NCI-H1092 (cell line): ENCODE measurements at regions not wholly inside any gene's neighbourhood (a gene's known extent, or its start where the extent isn't known, plus 50 kb on each side); places are given as distances from the start of the nearest gene placed in this dataset.
"Not testable (repeated sequence)": the region's sequence is repeated elsewhere in the genome, so short reads cannot be mapped to it uniquely, and the experiment has no call there.

Experiments
- DNase-seq: peaks from one replicate; lab custom pipeline; 2025; lab: John Stamatoyannopoulos, UW

DNA sequence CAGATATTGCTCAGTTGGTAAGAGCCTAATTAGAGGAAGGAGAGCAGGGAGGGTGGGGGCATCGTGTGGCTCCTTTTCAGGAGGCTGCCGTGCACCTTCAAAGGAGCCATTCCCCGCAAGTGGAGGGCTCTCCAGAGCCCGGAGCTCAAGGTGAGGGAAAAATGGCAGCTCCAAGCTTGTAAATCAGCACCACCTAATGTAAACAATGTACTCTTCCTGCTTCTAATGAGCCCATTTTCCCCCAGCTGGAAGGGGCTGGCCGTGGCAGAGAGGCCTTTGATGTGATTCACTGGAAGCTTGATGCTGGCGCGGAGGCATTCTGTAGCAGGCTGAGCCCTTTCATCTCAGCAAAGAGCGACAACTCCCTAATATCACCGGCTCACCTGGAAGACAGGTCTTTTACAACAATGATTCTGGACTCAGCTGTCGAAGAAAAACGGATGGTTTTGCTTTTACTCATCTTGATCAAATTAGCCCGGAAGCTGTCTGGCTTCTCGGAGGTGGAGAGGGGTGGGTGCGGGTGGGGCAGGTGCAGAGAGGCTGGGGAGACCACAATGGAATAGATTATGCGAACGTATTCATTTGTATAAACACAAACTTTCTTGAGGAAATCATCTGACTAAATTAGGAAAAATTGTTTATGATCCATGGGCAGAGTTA, 112.5 kb downstream of the RRAGC start:
- no peak for DNase-seq

DNA sequence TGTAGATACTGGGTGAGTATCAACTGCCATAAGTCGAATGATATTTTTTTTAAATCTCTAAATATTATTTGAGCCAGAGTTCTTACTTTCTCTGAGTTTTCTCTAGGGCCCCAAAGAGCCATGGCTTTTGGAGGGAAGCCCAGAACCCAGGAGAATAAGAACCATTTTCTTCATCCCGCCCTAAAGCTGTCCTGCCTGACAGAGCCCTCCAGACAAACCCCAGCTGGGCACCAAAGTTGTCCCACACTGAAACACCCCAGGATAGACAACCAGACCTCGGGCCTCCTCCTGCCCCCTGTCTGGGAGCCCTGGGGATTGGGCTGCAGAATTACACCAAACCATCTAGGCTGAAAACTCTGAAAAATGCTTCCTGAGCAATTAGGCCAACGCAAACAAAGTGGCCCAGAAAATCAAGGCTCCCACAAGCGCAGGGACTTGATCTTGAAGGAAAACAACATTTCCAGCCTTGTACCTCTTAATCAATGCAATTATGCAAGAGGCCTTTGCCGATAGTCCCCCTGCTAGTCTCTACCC, 113.1 kb downstream of the RRAGC start:
- DNase-seq, result no peak

DNA sequence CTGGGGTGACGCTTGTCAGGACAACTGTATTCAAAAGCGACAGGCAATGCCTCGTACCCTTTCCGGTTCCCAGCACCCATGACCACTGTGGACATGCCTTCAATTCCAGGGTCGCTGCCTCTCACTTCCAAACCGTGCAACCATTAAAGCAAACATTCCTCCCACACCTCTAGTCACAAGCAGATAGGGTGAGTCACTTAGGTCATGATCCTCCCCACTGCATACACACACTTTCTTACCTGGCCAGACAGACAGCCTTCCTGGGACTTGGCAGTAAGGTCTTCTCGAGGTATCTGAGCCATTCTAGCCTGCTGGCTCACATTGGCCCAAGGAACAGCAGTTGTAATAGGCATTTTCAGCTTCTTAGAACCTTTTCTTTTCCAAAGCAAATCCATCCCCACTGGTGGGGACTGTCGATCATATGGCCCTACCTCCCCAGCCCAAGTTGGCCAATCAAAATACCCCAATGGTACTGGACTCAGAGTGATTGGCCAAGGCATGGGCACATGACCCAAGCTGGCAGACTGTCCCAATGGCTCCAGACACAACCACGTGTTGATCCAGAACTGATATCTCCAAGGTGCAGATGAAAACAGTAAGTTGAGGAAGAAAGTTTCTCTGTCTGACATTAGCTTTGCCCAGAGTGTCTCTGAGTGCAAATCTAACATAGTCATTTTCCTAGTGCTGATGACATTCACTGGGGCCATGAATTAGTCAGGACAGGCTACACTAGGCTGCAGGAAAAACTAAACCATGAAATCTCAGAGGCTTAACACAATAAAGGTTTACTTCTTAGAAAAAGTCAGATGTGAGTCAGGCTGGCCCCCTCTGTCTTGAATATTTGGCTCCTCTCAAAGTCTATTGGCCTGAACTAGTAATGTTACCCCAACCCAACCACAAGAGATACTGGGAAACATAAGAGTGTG, 113.8 kb downstream of the RRAGC start:
- no peak for DNase-seq

DNA sequence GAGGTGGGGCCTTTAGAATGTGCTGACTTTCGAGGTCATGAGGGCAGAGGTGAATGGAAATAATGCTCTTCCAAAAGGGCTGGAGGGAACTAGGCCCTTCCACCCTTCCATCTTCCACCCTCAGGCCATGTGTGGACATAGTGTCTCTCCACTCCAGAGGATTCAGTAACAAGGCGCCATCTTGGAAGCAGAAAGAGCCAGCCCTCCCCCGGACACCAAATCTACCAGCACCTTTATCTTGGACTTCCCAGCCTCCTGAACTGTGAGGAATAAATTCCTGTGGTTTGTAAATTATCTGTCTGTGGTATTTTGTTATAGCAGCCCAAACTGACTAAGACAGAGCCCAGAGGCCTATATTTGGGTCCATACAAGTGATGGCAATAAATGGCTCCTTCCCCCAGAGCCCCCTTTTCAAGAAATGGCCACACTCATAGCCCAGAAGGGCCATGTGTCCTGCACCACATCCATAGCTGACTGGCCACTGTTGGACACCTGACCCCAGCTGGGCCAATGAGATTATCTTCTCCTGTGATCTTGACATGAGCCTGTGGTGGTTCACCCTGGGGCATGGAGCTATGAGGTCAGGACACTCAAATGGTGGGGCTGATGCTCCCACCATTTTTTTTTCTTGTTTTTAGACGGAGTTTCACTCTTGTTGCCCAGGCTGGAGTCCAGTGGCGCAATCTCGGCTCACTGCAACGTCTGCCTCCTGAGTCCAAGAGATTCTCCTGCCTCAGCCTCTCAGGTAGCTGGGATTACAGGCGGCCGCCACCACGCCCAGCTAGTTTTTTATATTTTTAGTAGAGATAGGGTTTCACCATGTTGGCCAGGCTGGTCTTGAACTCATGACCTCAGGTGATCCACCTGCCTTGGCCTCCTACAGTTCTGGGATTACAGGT, 114.9 kb downstream of the RRAGC start:
- no peak for DNase-seq

DNA sequence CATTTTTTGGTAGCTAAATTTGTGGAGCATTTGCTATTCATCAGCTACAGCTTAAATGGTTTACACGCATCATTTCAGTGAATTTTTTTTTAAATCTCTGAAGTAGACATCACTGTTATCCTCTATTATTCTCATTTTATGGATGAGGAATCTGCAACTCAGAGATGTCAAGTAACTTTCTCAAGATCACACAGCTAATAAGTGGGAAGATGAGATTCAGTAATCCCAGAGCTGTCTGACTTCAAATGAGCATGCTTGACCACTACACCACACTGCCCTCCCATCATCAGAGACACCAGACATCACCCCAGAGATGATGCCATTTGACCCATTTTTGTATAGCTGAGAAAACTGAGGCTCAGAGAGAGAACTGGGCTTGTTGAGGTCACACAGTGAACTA, 116.4 kb downstream of the RRAGC start:
- DNase-seq, result no peak

DNA sequence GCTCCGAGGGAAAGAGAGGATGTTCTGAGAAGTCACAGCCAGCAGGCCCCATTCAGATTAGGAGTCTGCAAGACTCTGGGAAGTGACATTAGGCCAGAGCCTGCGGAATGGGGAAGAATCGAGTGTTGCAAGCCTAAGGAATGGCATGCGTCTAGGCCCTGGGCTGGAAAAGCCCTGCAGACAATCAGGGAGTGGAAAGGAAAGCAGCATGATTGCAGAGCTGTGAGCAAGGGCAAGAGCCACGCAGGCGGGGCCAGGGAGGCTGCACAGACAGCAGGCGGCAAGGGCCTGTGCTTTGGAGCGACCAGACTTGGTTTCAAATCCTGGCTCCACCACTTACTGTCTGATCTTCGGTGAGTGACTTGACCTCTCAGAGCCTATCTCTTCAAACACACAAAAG, 118.2 kb downstream of the RRAGC start:
- DNase-seq, result no peak

DNA sequence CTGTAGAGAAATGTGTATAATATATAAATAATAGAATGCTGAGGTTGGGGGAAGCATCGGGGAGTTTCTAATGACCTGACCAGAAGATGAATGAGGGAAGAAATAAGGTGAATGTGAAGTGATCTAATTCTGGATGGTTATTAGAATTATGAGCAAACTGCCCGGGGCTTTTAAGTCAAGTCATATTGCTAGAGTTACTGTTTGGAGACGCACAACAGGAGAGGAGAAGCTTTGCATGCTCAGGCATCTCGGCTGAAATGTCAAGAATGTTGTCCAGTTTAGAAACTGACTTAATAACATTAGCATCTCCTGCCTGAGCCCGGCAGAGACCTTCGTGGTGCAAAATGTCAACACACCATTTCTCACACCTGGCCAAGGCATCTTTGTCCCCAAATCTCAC, 119.1 kb downstream of the RRAGC start:
- DNase-seq, result no peak

DNA sequence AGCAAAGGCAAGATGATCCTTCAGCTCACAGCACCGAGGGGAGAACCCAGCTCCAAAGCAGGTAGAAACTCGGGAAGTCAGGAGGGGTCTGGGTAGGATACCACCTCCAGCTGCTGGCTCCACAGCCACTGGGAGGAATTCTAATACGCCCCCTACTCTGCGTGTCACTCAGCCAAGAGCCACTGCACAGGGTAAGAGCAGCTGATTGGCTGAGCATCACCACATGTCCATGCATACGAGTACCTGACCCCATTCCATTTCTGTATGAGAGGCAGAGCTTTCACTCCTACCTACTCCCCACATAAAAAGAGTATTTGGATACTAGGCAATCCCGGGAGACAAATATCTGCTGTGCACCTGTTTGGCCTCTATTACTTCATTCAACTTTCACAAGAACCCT, 121.4 kb downstream of the RRAGC start:
- DNase-seq, result no peak

DNA sequence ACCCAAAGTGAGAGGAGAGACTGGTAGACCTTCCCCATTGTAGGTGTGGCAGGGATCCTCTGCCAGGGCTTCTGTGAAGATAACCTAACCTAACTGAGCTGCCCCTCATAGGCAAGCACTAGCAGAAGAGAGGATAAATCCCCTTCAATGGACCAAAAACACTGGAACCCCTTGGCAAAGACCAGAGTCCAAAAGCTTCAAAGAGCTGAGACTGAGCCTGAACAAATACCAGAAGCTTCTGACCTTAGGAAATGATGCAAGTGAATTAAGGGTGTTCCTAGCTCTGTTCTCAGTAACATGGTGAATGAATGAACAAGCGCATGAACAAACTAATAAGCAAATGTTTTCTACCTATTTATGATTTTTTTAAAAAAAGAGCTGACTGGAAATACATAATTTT, 123.2 kb downstream of the RRAGC start:
- no peak for DNase-seq

DNA sequence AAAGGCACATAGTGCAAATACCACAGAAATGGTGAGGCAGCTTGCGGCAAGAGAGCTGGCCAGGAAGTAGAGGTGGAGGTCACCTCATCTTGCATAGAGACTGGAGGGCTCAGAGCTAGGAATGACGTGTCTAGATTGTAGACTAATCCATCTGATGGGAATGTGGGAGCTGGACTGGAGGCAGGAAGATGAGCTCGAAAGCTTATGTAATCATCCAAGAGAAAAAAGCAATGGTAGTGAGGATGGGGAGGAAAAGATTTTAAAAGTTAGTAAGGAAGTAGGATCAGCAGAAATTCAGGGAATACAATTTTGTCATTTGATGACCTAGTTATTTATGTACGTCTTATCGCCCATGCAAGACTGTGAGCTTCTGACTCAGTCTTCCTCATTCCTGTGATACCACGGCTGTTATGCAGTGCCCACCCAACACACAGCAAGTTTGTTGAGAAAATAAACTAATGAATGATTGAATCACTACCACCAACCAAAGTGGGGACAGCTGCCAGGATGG, 123.9 kb downstream of the RRAGC start:
- no peak for DNase-seq

DNA sequence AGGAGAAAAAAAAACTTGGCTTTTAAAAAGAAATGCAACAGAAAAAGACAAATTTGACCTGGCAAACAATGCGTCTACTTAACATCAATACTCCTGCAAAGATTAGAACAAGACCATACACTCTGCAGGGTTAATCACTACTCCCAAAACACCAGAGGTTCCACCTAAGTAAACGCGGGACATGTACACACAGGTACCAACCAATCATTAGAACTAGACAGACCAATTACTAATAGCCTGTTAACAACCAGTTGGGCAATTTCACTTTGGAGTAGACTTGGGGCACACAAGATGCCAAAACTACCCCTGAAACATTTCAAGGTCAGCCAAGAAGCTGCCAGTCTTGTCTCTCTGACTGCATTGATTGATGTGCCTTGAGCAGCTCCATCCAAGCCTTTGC, 125.8 kb downstream of the RRAGC start:
- no peak for DNase-seq

DNA sequence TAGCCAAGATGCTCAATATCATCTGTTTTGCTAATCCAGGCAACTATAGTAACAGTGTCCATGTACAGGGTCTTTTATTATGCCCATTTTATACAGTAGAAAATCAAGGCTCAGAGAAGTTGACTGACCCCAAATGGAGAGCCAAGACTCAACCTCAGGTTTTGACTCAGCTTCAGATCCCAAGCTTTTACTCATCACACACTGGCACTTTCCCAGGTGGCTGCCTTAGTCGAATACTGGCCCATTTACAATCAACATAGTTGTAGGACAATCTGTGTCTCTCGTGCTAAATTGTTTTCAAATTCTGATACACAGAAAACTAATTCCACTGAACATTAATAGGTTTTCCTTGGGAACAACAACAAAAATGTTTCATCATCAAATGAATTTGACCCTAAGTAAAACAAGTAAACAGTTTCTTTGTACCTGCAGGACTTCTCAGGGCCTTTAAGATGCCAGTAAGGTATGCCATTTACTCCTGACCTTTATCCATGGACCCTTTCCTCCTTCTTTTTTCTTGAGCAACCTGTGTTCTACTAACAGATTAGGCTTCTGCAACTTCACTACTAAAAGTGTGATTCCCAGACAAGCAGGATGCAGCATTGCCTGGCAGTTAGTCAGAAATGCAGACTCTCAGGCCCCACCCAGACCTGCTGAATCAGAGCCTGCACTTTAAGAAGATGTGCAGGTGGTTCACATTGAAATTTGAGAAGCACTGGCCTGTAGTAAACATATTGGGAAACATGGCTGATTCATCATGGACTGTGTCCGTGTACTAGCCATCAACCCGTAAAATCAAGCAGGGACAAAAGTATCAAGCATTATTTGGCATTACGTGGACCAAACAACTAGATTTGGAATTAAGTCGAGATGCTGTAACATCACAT, 128.8 kb downstream of the RRAGC start:
- no peak for DNase-seq

DNA sequence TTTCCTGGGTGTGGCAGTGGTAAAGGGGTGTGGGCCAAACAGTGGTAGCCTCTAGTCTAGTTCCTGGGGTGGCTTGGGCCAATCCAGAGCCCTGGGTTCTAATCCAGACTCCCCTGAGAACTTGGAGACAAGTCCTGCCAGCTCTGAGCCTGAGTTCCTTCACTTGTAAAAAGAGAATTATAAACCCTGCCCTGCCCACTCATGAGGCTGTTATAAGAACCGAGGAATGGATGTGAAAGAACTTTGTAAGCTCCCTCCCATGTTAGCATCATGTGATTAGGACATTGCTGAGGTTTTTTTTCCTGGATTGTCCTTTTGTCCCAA, 131.0 kb downstream of the RRAGC start:
- DNase-seq, result no peak

DNA sequence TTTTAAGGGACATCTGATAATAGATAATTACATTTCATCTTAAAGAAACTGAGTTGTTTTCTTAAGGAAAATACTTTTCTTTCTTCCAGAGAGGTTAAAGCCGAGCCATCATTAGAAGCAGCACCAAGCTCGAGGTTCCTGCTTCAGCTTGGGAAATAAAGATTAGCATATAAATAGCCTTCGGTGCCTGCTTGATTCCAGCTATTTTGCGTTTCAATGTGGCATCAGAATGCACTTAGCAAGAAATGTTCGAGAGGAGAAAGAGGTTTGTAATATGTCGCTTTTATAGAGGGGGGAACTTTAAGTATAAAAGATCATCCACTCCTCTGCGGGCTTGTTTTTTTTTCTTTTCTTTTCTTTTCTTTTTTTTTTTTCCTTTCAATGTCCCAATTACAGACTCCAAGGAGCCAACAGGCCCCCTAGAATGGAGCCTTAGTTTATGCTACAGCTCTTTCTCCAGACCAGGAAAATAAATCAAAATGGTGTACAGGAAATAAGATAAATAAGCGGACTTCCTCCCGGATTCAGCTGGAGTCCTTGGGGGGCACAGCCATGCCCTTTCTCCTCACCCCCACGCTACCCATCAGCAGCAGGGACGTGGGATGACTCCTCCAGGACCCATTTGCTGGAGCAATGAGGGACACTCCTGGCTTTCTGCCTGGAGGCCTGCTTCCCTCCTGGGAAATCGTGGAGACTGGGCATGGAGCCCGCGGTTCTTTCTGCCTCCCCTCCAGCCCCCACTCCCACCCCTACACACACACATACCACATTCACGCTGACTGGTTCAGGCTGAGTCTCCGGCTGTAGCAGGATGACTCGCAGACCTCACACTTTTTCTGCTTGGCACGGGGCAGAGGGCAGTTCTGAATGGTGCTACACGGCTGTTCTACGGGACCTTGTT, 131.6 kb downstream of the RRAGC start:
- DNase-seq, result peak; percentile 35

DNA sequence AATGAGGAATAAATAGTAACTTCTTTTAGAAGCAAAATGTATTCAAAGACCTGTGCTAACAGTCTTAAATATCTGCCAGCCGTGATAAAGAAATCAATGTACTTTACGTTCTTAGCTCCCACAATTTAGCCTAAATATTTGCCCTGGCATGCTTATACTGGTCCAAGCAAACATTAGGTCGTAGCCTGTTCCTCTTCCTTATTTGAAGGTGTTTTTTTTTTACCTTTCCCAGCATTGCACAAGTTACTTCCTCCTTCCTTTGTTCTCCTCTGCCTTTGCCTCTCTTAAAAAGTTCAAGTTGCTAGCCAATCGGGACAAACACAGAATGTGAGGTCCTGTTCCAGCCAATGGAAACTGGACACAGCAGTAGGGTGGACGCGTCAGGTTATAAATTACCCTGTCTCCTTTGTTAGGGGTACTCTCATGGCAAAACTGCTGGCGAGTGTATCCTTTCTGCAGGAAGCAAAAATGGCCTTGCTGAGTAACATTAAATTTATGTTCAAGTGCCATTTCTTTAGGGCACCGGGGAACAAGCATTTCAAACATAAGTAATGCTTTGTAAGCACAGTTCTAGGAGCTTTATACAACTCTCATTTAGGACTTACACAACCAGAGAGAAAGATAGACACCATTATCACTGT, 134.1 kb downstream of the RRAGC start:
- DNase-seq, result not testable (repeated sequence)

DNA sequence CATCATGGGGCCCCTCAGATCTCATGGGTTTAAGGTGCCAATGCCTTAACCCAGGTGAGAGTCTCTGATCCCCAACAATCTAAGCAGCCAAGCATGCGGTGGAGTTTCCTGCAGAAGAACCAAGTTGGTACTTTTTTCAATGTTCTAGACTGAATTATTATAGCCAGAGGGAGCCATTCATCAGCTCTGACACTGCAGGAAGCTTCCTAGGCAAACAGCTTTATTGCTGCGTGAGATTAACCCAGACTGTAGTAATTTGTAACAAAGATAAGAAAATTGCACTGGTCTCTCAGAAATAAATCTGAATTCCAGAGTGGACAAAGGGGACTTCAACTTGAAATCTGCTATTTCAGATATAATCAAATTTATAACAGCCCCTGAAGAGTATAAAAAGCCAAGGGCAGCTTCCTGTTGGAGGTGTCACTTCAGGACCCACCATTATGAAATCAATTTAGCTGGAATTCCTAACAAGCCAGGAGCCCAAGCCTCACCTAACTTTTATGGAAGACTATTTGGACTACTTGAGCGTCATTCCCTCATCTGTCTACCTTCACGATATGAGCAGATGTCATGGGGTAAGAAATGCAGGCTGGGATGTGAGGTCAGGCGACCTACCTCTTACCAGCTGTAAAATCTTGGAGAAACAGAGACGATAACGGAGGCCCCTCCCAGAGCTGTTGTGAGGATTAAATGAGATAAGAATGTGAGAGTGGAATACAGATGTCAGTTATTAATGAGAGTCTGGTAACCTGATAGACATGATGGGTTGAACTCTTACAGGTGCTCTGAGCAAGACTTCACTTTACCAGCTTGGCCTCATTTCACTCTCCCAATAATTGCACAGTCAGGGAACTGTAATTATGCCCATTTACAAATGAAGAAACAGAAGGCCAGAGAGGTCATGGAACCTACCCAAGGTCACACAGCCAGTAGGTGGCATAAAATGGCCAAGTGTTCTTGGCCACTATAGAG, 135.1 kb downstream of the RRAGC start:
- DNase-seq, result no peak

DNA sequence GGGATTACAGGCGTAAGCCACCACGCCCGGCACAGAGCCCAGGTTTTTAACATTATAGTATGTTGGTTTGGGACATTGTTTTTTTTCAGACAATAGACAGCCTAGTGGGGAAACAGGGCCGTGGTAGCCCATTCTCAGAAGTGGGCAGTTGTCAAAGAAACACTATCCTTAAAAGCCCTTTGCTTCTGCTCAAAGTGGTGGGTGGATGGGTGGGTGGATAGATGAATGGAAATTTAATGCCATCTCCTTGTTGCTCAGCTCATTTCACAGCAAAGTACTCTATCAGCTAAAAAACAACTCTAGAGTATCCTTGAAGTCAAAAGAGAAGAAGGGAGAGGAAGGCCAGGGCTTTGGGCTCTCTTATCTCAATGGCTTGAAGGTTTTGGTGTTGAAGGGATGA, 137.8 kb downstream of the RRAGC start:
- DNase-seq, result no peak

DNA sequence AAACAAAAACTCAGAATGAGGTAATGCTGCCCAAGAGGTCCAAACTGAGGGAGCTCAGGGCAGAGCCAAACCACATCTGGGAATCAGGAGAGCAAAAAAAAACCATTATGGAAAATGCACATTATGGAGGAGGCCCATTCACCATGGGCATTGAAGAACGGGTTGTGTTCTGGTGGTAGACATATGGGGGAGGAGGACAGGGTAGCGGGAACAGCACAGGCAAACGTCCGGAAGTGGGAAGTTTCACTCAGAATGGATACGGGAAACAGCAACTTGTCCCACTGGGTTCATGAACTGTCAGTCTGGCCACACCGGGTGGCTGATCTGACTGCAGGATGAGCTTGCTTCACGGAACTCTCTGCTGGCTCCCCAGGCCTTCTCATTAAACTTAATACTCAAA, 139.7 kb downstream of the RRAGC start:
- DNase-seq, result no peak
